HepG2 (cell line): ENCODE measurements at regions not wholly inside any gene's neighbourhood (a gene's known extent, or its start where the extent isn't known, plus 50 kb on each side); places are given as distances from the start of the nearest gene placed in this dataset.

ENCODE experiments used
- ATAC-seq: fragments of 200-7000 bp; cut with Tn5 transposase; 3 replicates; pipeline ENCODE4 v1.9.1; 2020; ENCODE audit warnings: mild to moderate bottlenecking, moderate library complexity
- BruUV-seq: library from RNA; stranded (reverse); fragments of 400-500 nt; replicated peaks from 2 replicates; lab custom pipeline; 2021; lab: Mats Ljungman, UMichigan
- CTCF ChIA-PET: fragments of 300-600 bp; formaldehyde crosslinking; extraction: SDS; loops from one replicate; lab custom pipeline; 2021; ENCODE audit warnings: low total read pairs, inconsistent platforms, low intra/inter-chr PET ratio; lab: Yijun Ruan, JAX
- POLR2A ChIA-PET: fragments of 350-600 bp; sonication (Branson Sonifier 250); formaldehyde crosslinking; loops from one replicate; lab custom pipeline; 2020; ENCODE audit warnings: antibody characterized with exemption, inconsistent platforms; lab: Yijun Ruan, JAX
- DNase-seq: peaks from one replicate; pipeline ENCODE4 v3.0.0-alpha.2; 2015; ENCODE audit warnings: low spot score
- FAIRE-seq: peaks from 3 replicates; lab custom pipeline; 2011; peaks lifted over from hg19 to GRCh38; lab: Jason Lieb, UNC
- H2AFZ ChIP-seq: one replicate; pipeline ENCODE4 v1.6.1; 2011; ENCODE audit warnings: low read length, inconsistent platforms
- H3K27ac ChIP-seq: fragments of 300-600 bp; 3 replicates; pipeline ENCODE4 v1.8.0; 2011; ENCODE audit warnings: mixed run types, mild to moderate bottlenecking, mixed read lengths, low read length, inconsistent platforms; ENCODE audit not compliant: insufficient read depth; ENCODE audit errors: extremely low read length
- H3K27me3 ChIP-seq, 2 experiments: fragments of 200-600 bp in 1 of 2; 2 replicates in 1 of 2; 3 replicates in 1 of 2; pipeline versions ENCODE4 v1.6.0 to v1.8.0; 2011; ENCODE audit warnings: low read length in 2 of 2, mild to moderate bottlenecking in 2 of 2, moderate library complexity in 2 of 2, inconsistent platforms in 1 of 2; ENCODE audit not compliant: insufficient read depth in 2 of 2, control insufficient read depth in 1 of 2
- H3K36me3 ChIP-seq, 2 experiments: fragments of 200-600 bp in 1 of 2; replicated peaks in 1 of 2; 2 replicates in 1 of 2; 3 replicates in 1 of 2; pipeline versions ENCODE4 v1.5.1 to v1.8.0; 2011; ENCODE audit warnings: low read length in 2 of 2, inconsistent platforms in 1 of 2; ENCODE audit not compliant: insufficient read depth in 2 of 2, control insufficient read depth in 1 of 2
- H3K4me1 ChIP-seq: 2 replicates; pipeline ENCODE4 v1.5.1; 2012; ENCODE audit warnings: low read length, inconsistent platforms; ENCODE audit not compliant: insufficient read depth
- H3K4me2 ChIP-seq: 2 replicates; pipeline ENCODE4 v1.6.0; 2011; ENCODE audit warnings: low read depth, low read length, inconsistent platforms
- H3K4me3 ChIP-seq, 3 experiments: fragments of 200-600 bp in 1 of 3; sonication (generic), shearing (Covaris generic) in 1 of 3; replicated peaks in 1 of 3; 2 replicates each; pipeline ENCODE4 v1.5.1; 2011 to 2016; ENCODE audit warnings: low read length in 3 of 3, inconsistent platforms in 2 of 3, low read depth in 2 of 3, mild to moderate bottlenecking in 2 of 3, control low read depth in 1 of 3, mixed read lengths in 1 of 3; ENCODE audit not compliant: insufficient read depth in 1 of 3
- H3K79me2 ChIP-seq: one replicate; pipeline ENCODE4 v1.6.1; 2011; ENCODE audit warnings: low read length, inconsistent platforms; ENCODE audit not compliant: insufficient read depth
- H3K9ac ChIP-seq: 2 replicates; pipeline ENCODE4 v1.6.0; 2011; ENCODE audit warnings: mild to moderate bottlenecking, low read depth, low read length, inconsistent platforms; ENCODE audit not compliant: insufficient read depth
- H3K9me3 ChIP-seq: 2 replicates; pipeline ENCODE4 v1.5.1; 2012; ENCODE audit warnings: mild to moderate bottlenecking, low read length
- H4K20me1 ChIP-seq: 2 replicates; pipeline ENCODE4 v1.6.0; 2011; ENCODE audit warnings: inconsistent platforms, mild to moderate bottlenecking, low read length, moderate library complexity; ENCODE audit not compliant: insufficient read depth
- FLYWCH1 ChIP-seq: sonication (generic); formaldehyde crosslinking; IDR thresholded peaks from 2 replicates; pipeline ENCODE4 v1.8.1; 2023; ENCODE audit warnings: mild to moderate bottlenecking, missing genetic modification reagents
- GATAD1 ChIP-seq: IDR thresholded peaks from 2 replicates; pipeline ENCODE4 v1.6.1; 2016; ENCODE audit warnings: missing genetic modification reagents, missing compliant biosample characterization
- HNRNPK ChIP-seq: fragments of 200-400 bp; formaldehyde crosslinking; IDR thresholded peaks from 2 replicates; pipeline ENCODE4 v1.6.1; 2018; ENCODE audit warnings: low read length, low read depth, moderate library complexity, mild to moderate bottlenecking; ENCODE audit not compliant: poor library complexity, severe bottlenecking
- U2AF2 ChIP-seq: fragments of 200-400 bp; formaldehyde crosslinking; IDR thresholded peaks from 2 replicates; pipeline ENCODE4 v1.6.1; 2017; ENCODE audit warnings: low read depth, mild to moderate bottlenecking, low read length
- ZEB1 ChIP-seq: IDR thresholded peaks from 2 replicates; pipeline ENCODE4 v1.6.1; 2012; ENCODE audit warnings: mild to moderate bottlenecking, low read depth, inconsistent platforms; ENCODE audit not compliant: insufficient replicate concordance
- ZNF180 ChIP-seq: sonication (generic); formaldehyde crosslinking; IDR thresholded peaks from 2 replicates; pipeline ENCODE4 v1.4.0; 2020; ENCODE audit warnings: low read depth, missing genetic modification reagents, borderline replicate concordance
- ZNF329 ChIP-seq: sonication (generic); formaldehyde crosslinking; IDR thresholded peaks from 2 replicates; pipeline ENCODE4 v1.9.0; 2021; ENCODE audit warnings: low read depth, mild to moderate bottlenecking, missing genetic modification reagents
- ZNF441 ChIP-seq: sonication (generic); formaldehyde crosslinking; IDR thresholded peaks from 2 replicates; pipeline ENCODE4 v1.7.0; 2021; ENCODE audit warnings: missing genetic modification reagents, borderline replicate concordance
- ZNF616 ChIP-seq: sonication (generic); formaldehyde crosslinking; IDR thresholded peaks from 2 replicates; pipeline ENCODE4 v1.5.0; 2020; ENCODE audit warnings: low read depth, mild to moderate bottlenecking, missing genetic modification reagents
- ZNF737 ChIP-seq: sonication (generic); formaldehyde crosslinking; IDR thresholded peaks from 2 replicates; pipeline ENCODE4 v1.5.0; 2020; ENCODE audit warnings: missing genetic modification reagents, mild to moderate bottlenecking, borderline replicate concordance
- WGBS: methylation state at CpG from one replicate; pipeline ENCODE4 v1.1.6; 2017; ENCODE audit warnings: low lambda C conversion rate; 5-methylcytosine and 5-hydroxymethylcytosine counted together
- in situ Hi-C: cut with HindIII; loops from 2 replicates; pipeline ENCODE4 v1.10.0; 2017; ENCODE audit warnings: low pct_unique_long_range_greater_than_20kb; ENCODE audit not compliant: extremely low pct_ligation_motif_present
- intact Hi-C: fragments of 100-400 bp; cut with micrococcal nuclease; formaldehyde crosslinking; loops from one replicate; pipeline ENCODE4 v1.10.0; 2022; ENCODE audit not compliant: unreplicated experiment
- TF ChIP-seq, protein P1 (sequence below): sonication (generic); formaldehyde crosslinking; IDR thresholded peaks from 2 replicates; pipeline ENCODE4 v1.5.1; 2020; ENCODE audit warnings: missing genetic modification reagents, mild to moderate bottlenecking, borderline replicate concordance
- TF ChIP-seq, protein P2 (sequence below), 2 experiments: sonication (generic) in 1 of 2; formaldehyde crosslinking in 1 of 2; IDR thresholded peaks; 2 replicates each; pipeline versions ENCODE4 v1.4.0 to v1.6.1; 2018 to 2020; ENCODE audit warnings: missing genetic modification reagents in 2 of 2, borderline replicate concordance in 1 of 2, low read depth in 1 of 2, mild to moderate bottlenecking in 1 of 2, missing biosample characterization in 1 of 2

DNA sequence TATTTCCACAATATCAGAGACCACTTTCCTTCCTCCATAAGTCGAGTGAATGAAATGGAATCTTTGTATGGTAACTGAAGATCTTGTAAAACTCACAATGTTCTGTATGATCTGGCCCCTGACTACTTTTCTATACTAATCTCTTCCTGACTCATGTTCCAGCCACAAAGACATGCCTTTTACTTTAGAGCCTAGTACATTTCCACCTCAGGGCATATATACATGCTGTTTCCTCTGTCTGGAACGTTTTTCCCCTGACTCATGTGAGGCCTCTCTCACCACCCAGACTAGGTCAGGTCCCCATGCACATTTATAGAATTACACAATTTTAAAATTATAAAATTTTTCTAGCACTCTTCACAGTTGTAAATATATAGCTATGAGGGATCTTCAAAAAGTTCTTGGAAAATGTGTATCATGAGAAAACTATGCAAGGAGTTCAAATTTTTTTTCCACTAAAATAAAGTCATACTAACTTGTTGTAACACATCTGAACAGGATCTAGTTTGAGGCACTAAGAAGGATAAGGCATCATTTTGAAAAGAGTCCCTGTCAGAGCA lies 208.8 kb downstream of the SH2D1A start:
- no peak overlapping the region for H3K27ac ChIP-seq
- CTCF ChIA-PET, result no interaction called here
- in situ Hi-C loops, result no loop called here
- H3K4me2 ChIP-seq, result no peak overlapping the region
- no peak overlapping the region for H3K4me3 ChIP-seq
- no peak for FAIRE-seq
- H3K27me3 ChIP-seq, result no peaks in the 10 kb centered on the region
- no peak overlapping the region for H3K9ac ChIP-seq
- TF ChIP-seq GATAD1 (CRISPR knock-in tag), result no peak
- TF ChIP-seq HNRNPK, result no peak
- TF ChIP-seq ZNF441, result no peak
- TF ChIP-seq FLYWCH1, result no peak
- no peak for TF ChIP-seq ZNF329 (CRISPR knock-in tag)
- no peak for TF ChIP-seq U2AF2
- TF ChIP-seq ZNF737 (CRISPR knock-in tag), result no peak
- TF ChIP-seq, protein P1, sequence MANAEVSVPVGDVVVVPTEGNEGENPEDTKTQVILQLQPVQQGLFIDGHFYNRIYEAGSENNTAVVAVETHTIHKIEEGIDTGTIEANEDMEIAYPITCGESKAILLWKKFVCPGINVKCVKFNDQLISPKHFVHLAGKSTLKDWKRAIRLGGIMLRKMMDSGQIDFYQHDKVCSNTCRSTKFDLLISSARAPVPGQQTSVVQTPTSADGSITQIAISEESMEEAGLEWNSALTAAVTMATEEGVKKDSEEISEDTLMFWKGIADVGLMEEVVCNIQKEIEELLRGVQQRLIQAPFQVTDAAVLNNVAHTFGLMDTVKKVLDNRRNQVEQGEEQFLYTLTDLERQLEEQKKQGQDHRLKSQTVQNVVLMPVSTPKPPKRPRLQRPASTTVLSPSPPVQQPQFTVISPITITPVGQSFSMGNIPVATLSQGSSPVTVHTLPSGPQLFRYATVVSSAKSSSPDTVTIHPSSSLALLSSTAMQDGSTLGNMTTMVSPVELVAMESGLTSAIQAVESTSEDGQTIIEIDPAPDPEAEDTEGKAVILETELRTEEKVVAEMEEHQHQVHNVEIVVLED (CRISPR knock-in tag), result no peak
- no peak for TF ChIP-seq ZNF180 (CRISPR knock-in tag)
- TF ChIP-seq, protein P2, sequence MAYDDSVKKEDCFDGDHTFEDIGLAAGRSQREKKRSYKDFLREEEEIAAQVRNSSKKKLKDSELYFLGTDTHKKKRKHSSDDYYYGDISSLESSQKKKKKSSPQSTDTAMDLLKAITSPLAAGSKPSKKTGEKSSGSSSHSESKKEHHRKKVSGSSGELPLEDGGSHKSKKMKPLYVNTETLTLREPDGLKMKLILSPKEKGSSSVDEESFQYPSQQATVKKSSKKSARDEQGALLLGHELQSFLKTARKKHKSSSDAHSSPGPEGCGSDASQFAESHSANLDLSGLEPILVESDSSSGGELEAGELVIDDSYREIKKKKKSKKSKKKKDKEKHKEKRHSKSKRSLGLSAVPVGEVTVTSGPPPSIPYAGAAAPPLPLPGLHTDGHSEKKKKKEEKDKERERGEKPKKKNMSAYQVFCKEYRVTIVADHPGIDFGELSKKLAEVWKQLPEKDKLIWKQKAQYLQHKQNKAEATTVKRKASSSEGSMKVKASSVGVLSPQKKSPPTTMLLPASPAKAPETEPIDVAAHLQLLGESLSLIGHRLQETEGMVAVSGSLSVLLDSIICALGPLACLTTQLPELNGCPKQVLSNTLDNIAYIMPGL (CRISPR knock-in tag; IDR thresholded peaks at IDR 0.05; ENCODE audit: borderline replicate concordance in 1 of 2, low read depth in 1 of 2), result no peak
- no peak for TF ChIP-seq ZEB1
- no peak for TF ChIP-seq ZNF616 (CRISPR knock-in tag)
- TF ChIP-seq, all 625 proteins: peak for 0
- DNase-seq (no peak), ATAC-seq (no peak)
- BruUV-seq, result no TSS peak
- POLR2A ChIA-PET, result no interaction called here
- intact Hi-C loops, result no loop called here
- H2AFZ ChIP-seq, result no peak overlapping the region
- H4K20me1 ChIP-seq, result no peaks in the 10 kb centered on the region
- H3K4me1 ChIP-seq, result no peaks in the 10 kb centered on the region
- WGBS, result 0% methylated on average over 2 of the region's 2 CpGs
- no peaks in the 10 kb centered on the region for H3K79me2 ChIP-seq
- H3K9me3 ChIP-seq, result no peaks in the 10 kb centered on the region
- no peaks in the 10 kb centered on the region for H3K36me3 ChIP-seq
